ENCODE measurements at regions not wholly inside any gene's neighbourhood (a gene's known extent, or its start where the extent isn't known, plus 50 kb on each side); places are given as distances from the start of the nearest gene placed in this dataset.

- Histone ChIP-seq H3K4me2 (no peak overlapping the region), H3K4me1 (ENCODE audit: insufficient read depth) (peaks cover 6% of the 10 kb centered on the region), H3K9me2 (replicated peaks; ENCODE audit: insufficient read depth) (no peaks in the 10 kb centered on the region), H3K27ac (no peak overlapping the region), H3K9me3 (ENCODE audit: low read depth) (no peaks in the 10 kb centered on the region), H4K20me1 (ENCODE audit: insufficient read depth, poor library complexity, severe bottlenecking) (no peaks in the 10 kb centered on the region), H3K36me3 (replicated peaks; ENCODE audit: insufficient read depth, low read depth) (no peaks in the 10 kb centered on the region), H2AFZ (no peak overlapping the region), H3K79me2 (no peaks in the 10 kb centered on the region), H3K27me3 (no peaks in the 10 kb centered on the region), H3K4me3 (no peak overlapping the region)
- TF ChIP-seq EZH2 (IDR thresholded peaks at IDR 0.05; ENCODE audit: borderline replicate concordance) (no peak), EZH2phosphoT487 (IDR thresholded peaks at IDR 0.05; ENCODE audit: low read depth, severe bottlenecking, unreplicated experiment) (no peak)
- TF ChIP-seq, protein P1, sequence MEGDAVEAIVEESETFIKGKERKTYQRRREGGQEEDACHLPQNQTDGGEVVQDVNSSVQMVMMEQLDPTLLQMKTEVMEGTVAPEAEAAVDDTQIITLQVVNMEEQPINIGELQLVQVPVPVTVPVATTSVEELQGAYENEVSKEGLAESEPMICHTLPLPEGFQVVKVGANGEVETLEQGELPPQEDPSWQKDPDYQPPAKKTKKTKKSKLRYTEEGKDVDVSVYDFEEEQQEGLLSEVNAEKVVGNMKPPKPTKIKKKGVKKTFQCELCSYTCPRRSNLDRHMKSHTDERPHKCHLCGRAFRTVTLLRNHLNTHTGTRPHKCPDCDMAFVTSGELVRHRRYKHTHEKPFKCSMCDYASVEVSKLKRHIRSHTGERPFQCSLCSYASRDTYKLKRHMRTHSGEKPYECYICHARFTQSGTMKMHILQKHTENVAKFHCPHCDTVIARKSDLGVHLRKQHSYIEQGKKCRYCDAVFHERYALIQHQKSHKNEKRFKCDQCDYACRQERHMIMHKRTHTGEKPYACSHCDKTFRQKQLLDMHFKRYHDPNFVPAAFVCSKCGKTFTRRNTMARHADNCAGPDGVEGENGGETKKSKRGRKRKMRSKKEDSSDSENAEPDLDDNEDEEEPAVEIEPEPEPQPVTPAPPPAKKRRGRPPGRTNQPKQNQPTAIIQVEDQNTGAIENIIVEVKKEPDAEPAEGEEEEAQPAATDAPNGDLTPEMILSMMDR (IDR thresholded peaks at IDR 0.05; ENCODE audit: poor library complexity), result no peak
- WGBS (ENCODE audit: low lambda C conversion rate, missing lambda C conversion rate), result 91% methylated on average over 9 of the region's 9 CpGs
- DNase-seq (ENCODE audit: low spot score), result no peak
Measured at GRCh38 chr5:57750891-57751290, 268.3 kb upstream of the ACTBL2 start.

GRCh38 chr5:57750282-57750681 lies 267.7 kb upstream of the ACTBL2 start:
- H3K9me2 ChIP-seq (replicated peaks; ENCODE audit: insufficient read depth), result no peaks in the 10 kb centered on the region
- 94% methylated on average over 10 of the region's 10 CpGs for WGBS (ENCODE audit: low lambda C conversion rate, missing lambda C conversion rate)
- H3K4me1 ChIP-seq (ENCODE audit: insufficient read depth), result peaks cover 12% of the 10 kb centered on the region
- no peak overlapping the region for H2AFZ ChIP-seq
- no peaks in the 10 kb centered on the region for H3K36me3 ChIP-seq (replicated peaks; ENCODE audit: insufficient read depth, low read depth)
- no peaks in the 10 kb centered on the region for H4K20me1 ChIP-seq (ENCODE audit: insufficient read depth, poor library complexity, severe bottlenecking)
- H3K4me2 ChIP-seq, result no peak overlapping the region
- no peak overlapping the region for H3K27ac ChIP-seq
- H3K9me3 ChIP-seq (ENCODE audit: low read depth), result no peaks in the 10 kb centered on the region
- no peaks in the 10 kb centered on the region for H3K27me3 ChIP-seq
- DNase-seq (ENCODE audit: low spot score), result no peak
- no peak for TF ChIP-seq EZH2 (IDR thresholded peaks at IDR 0.05; ENCODE audit: borderline replicate concordance)
- TF ChIP-seq, protein P1 (IDR thresholded peaks at IDR 0.05; ENCODE audit: poor library complexity), result no peak
- no peak for TF ChIP-seq EZH2phosphoT487 (IDR thresholded peaks at IDR 0.05; ENCODE audit: low read depth, severe bottlenecking, unreplicated experiment)
- no peak overlapping the region for H3K4me3 ChIP-seq
- H3K79me2 ChIP-seq, result no peaks in the 10 kb centered on the region

- Histone ChIP-seq H4K20me1 (ENCODE audit: insufficient read depth, poor library complexity, severe bottlenecking) (no peaks in the 10 kb centered on the region), H3K4me1 (ENCODE audit: insufficient read depth) (peaks cover 12% of the 10 kb centered on the region), H3K9me2 (replicated peaks; ENCODE audit: insufficient read depth) (no peaks in the 10 kb centered on the region), H3K27me3 (no peaks in the 10 kb centered on the region), H3K79me2 (no peaks in the 10 kb centered on the region), H3K4me2 (no peak overlapping the region), H3K4me3 (no peak overlapping the region), H3K9me3 (ENCODE audit: low read depth) (no peaks in the 10 kb centered on the region), H2AFZ (no peak overlapping the region), H3K36me3 (replicated peaks; ENCODE audit: insufficient read depth, low read depth) (no peaks in the 10 kb centered on the region), H3K27ac (no peak overlapping the region)
- DNase-seq (ENCODE audit: low spot score), result no peak
- TF ChIP-seq, protein P1 (IDR thresholded peaks at IDR 0.05; ENCODE audit: poor library complexity), result no peak
- TF ChIP-seq EZH2 (IDR thresholded peaks at IDR 0.05; ENCODE audit: borderline replicate concordance) (no peak), EZH2phosphoT487 (IDR thresholded peaks at IDR 0.05; ENCODE audit: low read depth, severe bottlenecking, unreplicated experiment) (no peak)
Measured at GRCh38 chr5:57749396-57749795, 266.8 kb upstream of the ACTBL2 start.

All from hepatocyte (in vitro differentiated cells).